NT2/D1 (cell line): ENCODE measurements at regions not wholly inside any gene's neighbourhood (a gene's known extent, or its start where the extent isn't known, plus 50 kb on each side); places are given as distances from the start of the nearest gene placed in this dataset.

ENCODE experiments used
- DNase-seq: peaks from one replicate; pipeline ENCODE4 v3.0.0-alpha.2; 2011; ENCODE audit warnings: low read depth, low spot score
- H3K27me3 ChIP-seq: 2 replicates; pipeline ENCODE4 v1.6.0; 2011; ENCODE audit warnings: mild to moderate bottlenecking; ENCODE audit not compliant: insufficient read length, insufficient read depth
- H3K36me3 ChIP-seq: 2 replicates; pipeline ENCODE4 v1.6.1; 2011; ENCODE audit warnings: mild to moderate bottlenecking, low read length, mixed read lengths; ENCODE audit not compliant: insufficient read depth, insufficient read length
- H3K4me1 ChIP-seq: 2 replicates; pipeline ENCODE4 v1.5.1; 2011; ENCODE audit not compliant: insufficient read depth, insufficient read length
- H3K4me3 ChIP-seq: 2 replicates; pipeline ENCODE4 v1.5.1; 2011; ENCODE audit warnings: low read depth; ENCODE audit not compliant: insufficient read length
- H3K9ac ChIP-seq: 2 replicates; pipeline ENCODE4 v1.6.0; 2011; ENCODE audit warnings: low read depth; ENCODE audit not compliant: insufficient read length
- H3K9me3 ChIP-seq: 2 replicates; pipeline ENCODE4 v1.5.1; 2011; ENCODE audit warnings: mild to moderate bottlenecking, low read length; ENCODE audit not compliant: insufficient read depth
- SUZ12 ChIP-seq: IDR thresholded peaks from 2 replicates; pipeline ENCODE4 v1.6.1; 2011; ENCODE audit not compliant: insufficient read length, insufficient read depth; ENCODE audit errors: extremely low read depth
- YY1 ChIP-seq: IDR thresholded peaks from 2 replicates; pipeline ENCODE4 v1.6.1; 2011; ENCODE audit not compliant: insufficient read length, insufficient read depth
- ZNF274 ChIP-seq: IDR thresholded peaks from 2 replicates; pipeline ENCODE4 v1.6.1; 2011; ENCODE audit warnings: mild to moderate bottlenecking, low read depth, low read length

DNA sequence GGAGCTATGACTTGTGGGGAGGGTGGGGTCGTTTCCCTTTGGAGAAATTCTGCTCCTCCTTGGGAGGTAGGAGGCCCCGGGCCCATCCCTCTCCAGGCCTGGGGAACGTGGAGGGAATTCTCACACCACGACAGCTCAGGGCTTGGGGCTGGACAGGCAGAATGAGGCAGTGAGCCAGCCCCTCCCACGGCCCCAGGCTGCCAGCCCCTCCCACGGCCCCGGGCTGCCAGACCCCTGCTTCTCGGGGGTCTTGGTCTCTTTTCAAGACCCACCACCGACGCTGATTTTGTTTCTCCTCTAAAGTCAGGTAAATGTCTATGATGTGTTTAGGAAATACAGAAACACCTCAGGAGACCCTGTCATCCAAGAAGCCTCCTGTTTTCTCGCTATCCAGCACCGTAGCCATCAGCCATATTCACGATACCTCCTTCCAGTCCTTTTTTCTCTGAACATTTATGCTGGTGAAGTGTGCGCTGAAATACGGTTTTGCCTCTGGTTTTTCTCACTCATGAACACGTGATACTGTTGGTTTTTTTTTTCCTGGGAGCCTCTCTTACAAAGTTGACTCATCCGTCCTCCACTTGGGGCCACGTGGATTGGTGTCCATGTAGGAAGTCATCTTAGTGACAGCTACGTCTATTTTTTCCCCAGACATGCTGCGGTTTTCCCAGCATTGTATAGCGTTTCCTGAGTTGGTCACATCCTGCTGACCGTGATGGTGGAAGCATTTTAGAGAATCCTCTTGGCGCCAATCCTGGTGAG is 1219.6 kb downstream of the BRD1 start:
- no peak for DNase-seq
- no peak overlapping the region for H3K9ac ChIP-seq
- H3K4me3 ChIP-seq: no peak overlapping the region
- H3K4me1 ChIP-seq: peaks cover 4% of the 10 kb centered on the region
- no peaks in the 10 kb centered on the region for H3K36me3 ChIP-seq
- TF ChIP-seq YY1 (no peak), SUZ12 (no peak), ZNF274 (no peak)
- H3K9me3 ChIP-seq: no peaks in the 10 kb centered on the region
- H3K27me3 ChIP-seq: no peaks in the 10 kb centered on the region

- Histone ChIP-seq H3K9me3 (no peaks in the 10 kb centered on the region), H3K9ac (no peak overlapping the region), H3K4me1 (peaks cover 4% of the 10 kb centered on the region), H3K36me3 (no peaks in the 10 kb centered on the region), H3K4me3 (no peak overlapping the region), H3K27me3 (no peaks in the 10 kb centered on the region)
- DNase-seq: no peak
- TF ChIP-seq ZNF274 (no peak), SUZ12 (no peak), YY1 (no peak)
Measured at GRCh38 chr22:48606684-48607307, 1220.9 kb downstream of the BRD1 start.

GRCh38 chr22:48605856-48606481 is 1221.7 kb downstream of the BRD1 start:
- no peaks in the 10 kb centered on the region for H3K36me3 ChIP-seq
- DNase-seq: no peak
- H3K9me3 ChIP-seq: no peaks in the 10 kb centered on the region
- peaks cover 4% of the 10 kb centered on the region for H3K4me1 ChIP-seq
- H3K27me3 ChIP-seq: no peaks in the 10 kb centered on the region
- no peak overlapping the region for H3K9ac ChIP-seq
- no peak overlapping the region for H3K4me3 ChIP-seq
- no peak for TF ChIP-seq SUZ12

- Histone ChIP-seq H3K4me1 (peaks cover 4% of the 10 kb centered on the region), H3K27me3 (no peaks in the 10 kb centered on the region), H3K36me3 (no peaks in the 10 kb centered on the region), H3K9me3 (no peaks in the 10 kb centered on the region), H3K4me3 (no peak overlapping the region), H3K9ac (no peak overlapping the region)
- DNase-seq: no peak
- no peak for TF ChIP-seq ZNF274
- no peak for TF ChIP-seq YY1
- no peak for TF ChIP-seq SUZ12
Measured at GRCh38 chr22:48605125-48605524, 1222.5 kb downstream of the BRD1 start.

DNA sequence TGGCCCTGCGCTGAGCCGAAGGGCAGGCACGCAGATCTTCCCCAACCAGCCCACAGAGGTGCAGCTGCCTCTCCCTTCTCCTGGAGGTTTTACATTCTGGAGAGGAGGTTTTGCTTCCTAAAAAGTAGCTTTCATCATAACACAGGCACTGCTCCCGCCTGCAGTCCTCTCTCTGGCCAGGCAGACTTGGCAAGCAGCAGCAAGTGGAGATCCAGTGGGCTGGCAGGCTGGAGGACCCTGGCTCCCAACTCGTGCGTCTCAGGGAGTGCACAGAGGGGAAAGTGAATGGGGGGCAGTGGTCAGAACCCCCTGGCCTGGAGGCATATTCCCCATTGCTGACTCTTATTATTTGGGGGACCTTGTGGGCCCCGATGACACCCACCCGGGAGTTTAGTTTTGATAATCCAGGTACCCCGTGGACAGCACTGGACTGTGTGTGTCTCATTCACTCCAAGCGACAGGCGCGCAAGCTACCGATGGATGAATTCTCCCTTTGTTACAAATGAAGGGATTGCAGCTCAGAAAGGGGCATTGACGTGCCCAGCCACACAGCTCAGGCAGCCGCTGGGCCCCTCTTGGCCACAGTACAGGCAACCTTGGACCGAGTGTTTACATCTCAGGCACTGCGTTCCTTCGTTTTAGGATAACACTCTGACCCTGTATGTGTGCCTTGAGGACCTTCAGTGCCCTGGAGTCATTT is 1223.9 kb downstream of the BRD1 start:
- Histone ChIP-seq H3K4me3 (no peak overlapping the region), H3K9ac (no peak overlapping the region), H3K9me3 (no peaks in the 10 kb centered on the region), H3K36me3 (no peaks in the 10 kb centered on the region), H3K4me1 (peaks cover 4% of the 10 kb centered on the region), H3K27me3 (no peaks in the 10 kb centered on the region)
- TF ChIP-seq SUZ12 (no peak), YY1 (no peak), ZNF274 (no peak)
- no peak for DNase-seq

- TF ChIP-seq SUZ12 (no peak), ZNF274 (no peak), YY1 (no peak)
- peaks cover 4% of the 10 kb centered on the region for H3K4me1 ChIP-seq
- no peak overlapping the region for H3K9ac ChIP-seq
- no peak overlapping the region for H3K4me3 ChIP-seq
- H3K36me3 ChIP-seq: no peaks in the 10 kb centered on the region
- H3K27me3 ChIP-seq: no peaks in the 10 kb centered on the region
- no peaks in the 10 kb centered on the region for H3K9me3 ChIP-seq
- DNase-seq: no peak
Measured at GRCh38 chr22:48602805-48603518, 1224.7 kb downstream of the BRD1 start.
